DMS79 treated with DMSO at 0.1 percent for 48 hours (cell line): ENCODE measurements at regions not wholly inside any gene's neighbourhood (a gene's known extent, or its start where the extent isn't known, plus 50 kb on each side); places are given as distances from the start of the nearest gene placed in this dataset.

Source experiments
- DNase-seq: peaks from one replicate; lab custom pipeline; 2025; lab: John Stamatoyannopoulos, UW

DNA sequence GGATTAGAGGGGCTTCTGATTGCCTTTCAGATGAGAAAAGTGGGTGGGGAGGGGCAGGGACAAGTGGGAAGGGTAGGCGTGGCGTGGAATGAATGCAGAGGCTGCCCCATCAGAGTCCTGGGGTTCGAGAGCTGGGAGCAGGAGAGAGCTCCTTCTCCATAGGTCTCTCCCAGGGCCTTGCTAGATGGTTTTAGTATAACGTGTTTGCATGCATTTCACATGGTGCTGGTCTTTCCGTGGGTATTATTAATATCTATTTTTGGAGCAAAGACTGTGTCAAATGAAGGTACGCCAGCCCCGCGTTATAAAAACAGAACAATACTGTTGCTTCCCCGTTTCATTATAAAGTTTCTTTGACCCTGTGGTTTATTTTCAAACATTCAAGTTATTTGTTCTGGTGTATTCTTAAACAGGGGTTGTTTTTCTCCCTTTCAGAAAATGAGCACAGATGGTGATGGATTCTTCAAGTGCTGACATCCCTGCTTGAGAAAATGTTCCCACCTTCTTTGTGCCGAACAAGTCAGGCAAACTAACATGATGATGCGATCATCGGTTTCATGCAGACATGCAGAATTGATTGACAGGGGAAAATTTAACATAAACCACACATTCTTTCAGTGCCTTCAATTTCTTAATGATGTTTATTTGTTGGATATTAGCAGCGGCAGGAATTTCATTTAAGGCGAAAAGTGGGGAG, 62.1 kb upstream of the ZNF536 start:
- no peak for DNase-seq

DNA sequence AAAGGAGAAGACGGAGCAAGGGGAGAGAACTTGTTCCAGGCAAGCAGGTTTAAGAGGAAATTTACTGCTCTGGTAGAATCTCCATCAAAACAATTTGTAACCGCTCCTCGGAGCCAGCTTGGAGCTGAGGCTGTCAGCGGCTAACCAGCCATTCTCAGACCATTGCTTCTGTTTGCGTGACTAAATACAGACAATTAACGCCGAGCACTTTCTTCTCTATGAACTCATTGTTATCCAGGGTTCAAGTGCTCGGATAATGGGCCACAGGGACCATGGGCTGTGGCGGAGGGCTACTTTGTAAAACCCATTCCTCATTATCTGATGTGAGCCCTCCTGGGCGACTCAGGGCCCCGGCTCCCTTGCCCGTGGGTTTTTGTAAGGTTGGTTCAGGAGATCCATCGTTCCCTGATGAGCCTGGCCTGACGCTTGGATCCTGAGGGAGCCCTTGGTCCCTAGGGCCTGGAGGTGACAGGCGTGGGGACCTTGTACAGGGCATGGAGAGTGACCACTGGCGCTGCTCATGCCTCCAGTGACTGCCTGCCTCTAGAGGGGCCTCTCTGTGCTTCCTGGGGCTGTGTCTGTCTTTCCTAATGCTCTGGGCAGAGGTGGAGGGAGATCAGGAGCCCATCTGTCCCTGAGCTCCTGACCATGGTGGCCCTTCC, 61.5 kb upstream of the ZNF536 start:
- DNase-seq = no peak

DNA sequence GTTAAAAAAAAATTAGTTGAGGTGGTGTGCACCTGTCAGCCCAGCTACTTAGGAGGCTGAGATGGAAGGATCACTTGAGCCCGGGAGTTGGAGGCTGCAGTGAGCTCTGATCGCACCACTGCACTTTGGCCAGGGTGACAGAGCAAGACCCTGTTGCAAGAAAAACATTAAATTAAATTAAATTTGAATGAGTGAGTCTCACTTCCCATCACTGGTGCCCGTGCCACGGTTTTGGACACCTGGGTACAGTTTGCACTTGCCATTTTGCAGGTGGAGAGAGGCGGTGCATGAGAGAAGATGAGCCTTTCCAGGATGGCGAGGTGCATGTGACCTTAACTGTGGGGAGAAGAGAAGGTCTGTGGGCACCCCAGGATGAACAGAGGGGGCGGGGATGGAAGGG, 60.3 kb upstream of the ZNF536 start:
- no peak for DNase-seq

DNA sequence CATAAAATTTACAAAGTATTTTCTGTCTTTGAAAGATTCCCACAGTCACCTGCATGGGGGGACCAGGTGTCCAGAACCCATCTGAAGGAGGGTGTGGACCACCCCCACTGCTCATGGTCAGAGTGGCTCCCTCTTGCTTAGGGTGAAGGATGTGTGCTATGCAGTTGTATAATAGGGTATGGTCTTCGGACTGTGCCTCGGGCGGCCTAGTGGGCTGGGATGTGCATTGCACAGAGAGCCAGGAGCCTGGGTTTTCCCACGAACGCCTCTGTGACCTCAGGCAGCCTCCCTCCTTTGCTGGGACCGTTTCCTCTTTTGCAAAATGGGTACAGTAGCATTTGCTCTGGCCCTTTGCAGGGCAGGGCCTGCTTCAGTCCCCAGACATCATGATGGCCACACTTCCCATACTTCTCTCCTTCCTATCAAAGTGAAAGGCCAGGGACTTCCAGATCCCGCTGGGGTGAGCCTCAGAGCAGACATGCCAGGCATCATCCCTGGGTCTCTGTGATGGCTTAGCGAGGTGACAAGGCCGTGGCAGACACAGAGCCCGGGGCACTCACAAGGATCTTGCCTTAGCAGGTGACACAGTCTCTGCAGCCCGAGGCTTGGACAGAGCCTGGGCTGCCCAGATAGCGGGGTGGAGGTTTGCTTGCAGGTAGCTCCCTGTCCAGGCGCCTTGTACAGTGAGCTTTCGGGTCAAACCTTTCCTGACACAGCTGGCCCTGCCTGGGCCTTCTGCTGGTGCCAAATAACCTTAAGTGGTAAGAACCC, 59.4 kb upstream of the ZNF536 start:
- no peak for DNase-seq

DNA sequence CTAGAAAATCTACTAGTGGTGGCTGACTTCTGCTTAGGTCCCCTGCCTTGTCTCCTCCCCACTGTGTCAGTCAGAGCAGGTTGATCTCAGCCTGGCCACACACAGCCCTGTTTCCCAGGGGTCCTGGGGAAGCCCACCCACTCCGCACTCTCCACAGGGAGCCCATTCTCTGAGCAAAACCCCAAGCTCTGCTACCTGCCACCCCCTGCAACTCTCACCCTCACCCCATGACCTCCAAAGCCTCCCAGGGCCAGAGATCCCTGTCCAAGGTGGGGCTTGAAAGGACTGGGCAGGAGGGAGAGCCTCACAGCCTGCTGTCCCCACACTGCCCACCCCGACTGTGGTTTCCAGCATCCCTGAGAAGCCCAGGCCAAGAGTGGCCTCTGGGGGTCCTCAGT, 58.8 kb upstream of the ZNF536 start:
- no peak for DNase-seq

DNA sequence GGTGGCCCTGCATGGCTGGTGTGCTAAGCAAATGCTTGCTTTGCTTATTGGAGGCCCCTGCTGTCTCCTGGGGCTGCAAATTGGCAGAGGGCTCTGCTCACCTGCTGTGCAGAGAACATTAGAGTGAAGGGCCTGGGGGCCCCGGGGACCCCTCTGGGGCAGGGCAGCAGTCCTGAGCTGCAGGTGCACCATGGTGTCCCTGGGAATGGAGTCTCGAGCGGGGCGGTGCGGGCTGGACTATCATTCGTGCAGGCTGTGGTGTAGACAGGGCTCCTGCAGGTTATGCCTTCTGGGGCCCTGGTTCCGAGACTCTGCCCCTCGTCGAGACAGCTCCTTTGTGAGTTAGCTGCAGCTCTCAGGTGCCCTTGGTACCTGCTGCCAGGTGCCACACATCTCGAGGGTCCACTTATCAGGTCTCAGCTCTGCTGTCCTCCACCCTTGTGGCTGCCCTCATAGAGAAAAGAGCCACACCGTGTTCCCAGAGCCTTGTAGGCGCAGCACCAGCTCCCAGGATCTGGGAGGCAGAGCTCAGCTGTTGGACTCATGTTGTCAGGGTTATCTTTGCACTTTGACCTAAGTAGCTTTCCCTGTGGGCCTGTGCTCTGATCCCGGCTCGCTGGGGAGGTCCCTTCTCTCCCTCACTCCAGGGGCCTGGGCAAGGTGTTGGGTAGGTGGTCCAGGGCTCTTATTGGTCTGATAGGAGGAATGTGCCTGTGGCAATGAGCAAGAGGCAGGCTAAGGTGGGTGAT, 58.0 kb upstream of the ZNF536 start:
- DNase-seq = peak; percentile 60

DNA sequence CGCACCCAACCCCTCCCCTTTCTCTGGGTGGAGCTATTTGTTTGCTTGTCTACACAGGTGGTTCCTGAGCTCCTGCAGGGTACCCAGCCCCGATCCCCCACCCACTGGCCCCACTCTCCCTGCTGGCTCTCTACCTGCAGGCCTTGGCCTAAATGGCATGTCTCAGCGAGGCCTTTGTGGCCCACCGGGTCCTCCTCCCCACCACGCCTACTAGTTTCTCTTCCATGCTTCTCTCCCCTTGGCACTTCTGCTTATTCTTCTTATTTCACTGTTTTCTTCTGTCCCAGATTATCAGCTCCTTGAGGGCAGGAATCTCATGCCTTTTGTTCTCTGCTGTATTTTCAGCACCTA, 57.4 kb upstream of the ZNF536 start:
- no peak for DNase-seq

DNA sequence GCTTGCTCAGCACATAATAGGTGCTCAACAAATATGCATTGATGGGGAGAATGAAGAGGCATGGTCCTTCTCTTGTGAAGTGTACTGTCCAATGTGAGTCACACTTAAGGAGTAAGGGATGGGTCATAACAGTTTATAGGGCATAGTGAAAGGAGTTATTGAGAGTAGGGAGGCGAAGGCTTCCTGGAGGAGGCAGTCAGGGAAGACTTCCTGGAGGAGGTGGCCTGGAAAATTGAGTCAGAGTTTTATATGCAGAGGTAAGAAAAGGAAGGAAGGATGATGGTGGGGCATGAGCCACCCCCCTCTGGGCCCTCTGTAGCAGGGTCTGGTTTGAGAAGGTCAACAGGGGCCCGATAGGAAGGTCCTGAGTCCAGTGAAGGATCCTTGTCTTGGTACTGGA, 57.0 kb upstream of the ZNF536 start:
- DNase-seq = no peak

DNA sequence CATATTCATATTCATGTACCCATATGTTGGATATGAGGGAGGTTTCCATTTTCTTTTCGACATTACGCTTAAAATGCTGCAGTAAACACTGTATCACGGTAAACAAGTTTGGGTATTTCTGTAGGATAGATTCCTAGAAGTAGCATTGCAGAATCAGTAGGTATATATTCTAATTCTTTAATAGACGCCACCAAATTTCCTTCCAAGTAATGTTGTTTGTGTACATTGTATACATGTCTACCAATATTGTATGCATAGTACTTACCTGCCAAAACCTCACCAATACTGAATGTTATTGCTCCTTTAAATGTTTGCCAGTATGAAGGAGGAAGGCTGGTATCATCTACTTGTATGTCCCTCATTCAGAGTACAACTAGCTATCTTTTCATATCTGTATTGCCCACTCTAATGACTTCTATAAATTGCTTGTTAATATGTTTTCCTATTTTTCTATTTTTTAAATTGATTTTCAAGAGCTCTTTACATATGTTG, 56.1 kb upstream of the ZNF536 start:
- no peak for DNase-seq

DNA sequence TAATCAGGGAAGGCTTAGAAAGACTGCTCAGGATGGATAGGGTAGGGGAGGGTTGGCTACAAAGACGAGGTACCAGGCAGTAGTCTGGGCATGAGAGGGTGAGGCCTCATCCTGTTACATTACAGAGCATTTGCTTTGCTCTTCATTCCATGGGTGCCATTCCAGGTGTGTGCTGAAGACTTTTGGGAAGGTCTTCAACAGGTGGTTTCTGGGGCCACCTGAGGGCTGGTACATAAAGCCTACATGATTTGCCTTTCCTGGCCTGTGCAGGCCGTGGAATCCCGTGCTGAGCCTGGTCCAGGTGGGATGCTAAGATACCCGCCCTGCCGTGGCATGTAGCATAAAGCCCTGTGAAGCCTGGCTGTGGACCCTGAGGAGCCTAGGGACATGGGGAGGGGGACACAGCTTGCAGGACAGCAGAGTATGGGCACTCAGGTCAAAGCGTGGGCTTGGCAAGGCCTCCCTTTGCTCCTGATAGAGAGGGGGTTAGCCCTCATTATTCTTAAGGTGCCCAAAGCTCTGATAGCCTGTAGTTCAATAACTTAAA, 55.6 kb upstream of the ZNF536 start:
- no peak for DNase-seq

DNA sequence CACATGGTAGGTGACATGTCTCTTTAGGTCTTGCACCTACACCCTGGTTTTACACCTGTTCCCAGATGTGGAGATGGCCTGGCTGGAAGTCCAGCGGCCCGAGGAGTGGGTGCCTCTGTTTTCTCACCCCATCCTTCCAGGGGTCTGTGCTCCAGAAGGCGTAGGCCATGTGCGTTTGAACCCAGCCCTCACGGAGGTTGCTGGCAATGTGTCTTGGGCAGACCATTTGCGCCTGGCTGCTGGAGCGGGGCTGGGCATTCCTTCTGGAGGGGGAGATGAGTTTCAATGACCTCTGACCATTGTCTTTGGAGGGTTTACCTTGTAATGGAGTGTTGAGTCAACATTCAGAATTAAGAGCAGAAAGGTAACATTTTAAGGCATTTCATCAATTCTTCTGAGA, 54.8 kb upstream of the ZNF536 start:
- DNase-seq = no peak

DNA sequence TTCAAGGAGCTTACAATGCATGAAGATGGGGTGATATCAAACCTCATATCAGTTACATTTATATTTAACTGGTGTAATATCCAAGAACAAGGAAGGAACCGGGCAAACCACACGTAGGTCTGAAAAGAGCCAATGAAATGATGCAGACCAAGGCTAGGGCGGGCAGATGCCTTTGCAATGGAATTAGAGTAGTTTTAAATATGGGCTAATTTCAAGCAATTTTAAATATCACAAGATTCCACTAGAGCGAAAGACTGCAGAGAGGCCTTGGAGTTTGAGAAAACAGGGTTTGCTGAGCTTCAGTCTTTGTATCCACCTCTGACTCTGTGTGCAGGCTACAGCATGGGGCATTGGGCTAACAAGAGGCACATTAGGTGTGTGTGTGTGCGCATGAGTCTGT, 53.9 kb upstream of the ZNF536 start:
- DNase-seq = no peak

DNA sequence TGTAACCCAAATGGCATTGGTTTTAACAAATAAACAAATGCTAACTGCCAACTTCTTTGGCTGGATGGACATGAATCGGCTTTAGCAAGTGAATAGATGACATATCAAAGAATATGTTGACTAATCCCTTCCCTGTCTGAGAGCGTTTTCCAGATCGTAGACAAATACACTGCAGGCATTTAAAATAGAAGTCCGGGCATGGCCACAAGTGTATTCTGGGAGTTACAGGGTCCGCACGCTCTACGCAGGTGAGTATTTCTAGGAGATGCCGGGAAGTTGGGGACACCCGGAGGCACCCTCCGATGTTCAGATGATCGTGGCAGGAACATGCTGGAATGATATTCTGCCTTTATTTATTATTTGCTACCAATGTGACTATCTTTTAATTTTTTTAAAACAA, 53.2 kb upstream of the ZNF536 start:
- no peak for DNase-seq

DNA sequence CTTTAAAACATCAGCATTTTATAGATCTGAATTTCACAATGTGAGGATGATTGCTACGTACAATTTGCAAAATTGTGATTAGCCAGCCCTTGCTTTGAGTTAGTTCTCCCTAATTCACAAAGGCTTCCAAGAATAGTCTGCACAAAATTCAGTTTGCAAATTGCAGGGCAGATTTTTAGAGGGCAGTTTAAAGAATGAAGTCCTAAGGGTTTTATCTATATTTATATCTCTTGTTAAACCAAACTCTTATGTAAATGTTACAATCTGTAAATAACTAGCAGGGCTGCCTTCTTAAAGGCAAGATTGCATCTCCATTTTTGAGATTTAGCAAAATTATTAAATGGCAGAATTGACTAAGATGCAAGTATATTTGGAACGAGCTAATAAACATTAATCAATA, 52.8 kb upstream of the ZNF536 start:
- no peak for DNase-seq

DNA sequence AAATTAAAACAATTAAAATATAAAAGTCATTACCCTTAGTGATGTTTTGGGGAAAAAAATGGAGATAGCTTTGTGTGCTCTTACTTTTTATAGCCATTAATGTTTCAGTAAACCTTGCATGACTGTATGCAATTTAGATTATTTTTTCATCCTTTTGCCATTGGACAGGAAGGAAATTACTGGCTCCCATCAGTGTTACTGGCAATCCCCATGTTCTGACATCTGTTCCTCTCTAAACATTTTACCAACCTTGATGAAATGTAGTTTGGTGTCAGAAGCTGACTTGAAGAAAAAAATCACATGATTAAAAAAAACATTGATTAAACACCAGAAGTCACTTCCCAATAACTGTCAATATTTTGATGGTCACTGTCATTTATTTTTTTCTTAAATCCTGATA, 52.3 kb upstream of the ZNF536 start:
- no peak for DNase-seq

DNA sequence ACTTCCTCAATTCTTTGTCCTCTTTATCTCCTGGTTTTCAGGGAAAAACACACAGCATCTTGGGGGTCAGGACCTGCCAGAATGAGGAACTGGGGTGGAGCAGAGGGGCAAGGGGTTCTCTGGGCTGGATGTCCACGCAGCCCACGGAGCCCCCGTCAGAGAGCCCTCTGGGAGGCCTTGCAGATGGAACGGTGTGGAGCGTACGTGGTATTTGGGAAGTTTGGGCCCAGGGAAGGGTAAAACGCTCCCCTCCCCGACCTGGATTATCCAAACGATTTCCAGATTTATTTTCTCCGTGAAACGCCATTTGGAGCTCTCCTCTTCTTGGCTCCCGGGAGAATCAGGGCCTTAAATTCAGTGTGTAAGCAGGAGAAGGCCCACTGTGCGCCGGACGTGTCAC, 51.7 kb upstream of the ZNF536 start:
- no peak for DNase-seq

DNA sequence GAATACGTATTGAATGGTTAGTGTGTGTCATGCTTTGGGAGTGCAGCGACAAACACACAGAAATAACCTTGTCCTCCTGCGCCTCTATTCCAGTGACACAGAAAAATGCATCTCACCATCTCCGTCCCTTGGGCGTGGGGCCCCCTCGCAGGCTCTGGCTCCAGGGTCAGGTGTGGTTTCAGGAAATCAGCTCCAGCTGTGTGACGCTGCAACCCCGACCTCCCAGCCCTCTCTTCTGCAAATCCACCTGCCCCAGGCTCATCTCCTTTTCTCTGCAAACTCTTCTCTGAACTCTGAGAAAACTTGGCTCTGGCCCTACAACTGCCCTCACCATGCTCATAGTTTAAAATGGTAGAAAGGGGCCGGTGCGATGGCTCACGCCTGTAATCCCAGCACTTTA, 51.3 kb upstream of the ZNF536 start:
- no peak for DNase-seq
